Neuronal stem cell (in vitro differentiated cells): ENCODE measurements at regions not wholly inside any gene's neighbourhood (a gene's known extent, or its start where the extent isn't known, plus 50 kb on each side); places are given as distances from the start of the nearest gene placed in this dataset.

Source experiments
- DNase-seq: peaks from one replicate; pipeline ENCODE4 v3.0.0-alpha.2; 2013; ENCODE audit warnings: low spot score
- H2AFZ ChIP-seq: one replicate; pipeline ENCODE4 v1.6.1; 2013; ENCODE audit warnings: mild to moderate bottlenecking, low read length, inconsistent platforms
- H2AK5ac ChIP-seq: 2 replicates; pipeline ENCODE4 v1.6.1; 2013; ENCODE audit warnings: low read depth, mild to moderate bottlenecking, inconsistent platforms, low read length, moderate library complexity, mixed read lengths
- H2BK120ac ChIP-seq: 2 replicates; pipeline ENCODE4 v1.6.1; 2013; ENCODE audit warnings: low read depth, mild to moderate bottlenecking, inconsistent platforms, low read length, moderate library complexity, mixed read lengths
- H2BK12ac ChIP-seq: one replicate; pipeline ENCODE4 v1.6.1; 2013; ENCODE audit warnings: low read length, inconsistent platforms
- H2BK15ac ChIP-seq: 2 replicates; pipeline ENCODE4 v1.6.1; 2013; ENCODE audit warnings: mild to moderate bottlenecking, low read length, inconsistent platforms, mixed read lengths
- H2BK5ac ChIP-seq: one replicate; pipeline ENCODE4 v1.6.1; 2013; ENCODE audit warnings: inconsistent platforms, mild to moderate bottlenecking, low read length, moderate library complexity
- H3K14ac ChIP-seq: one replicate; pipeline ENCODE4 v1.6.1; 2013; ENCODE audit warnings: low read length, inconsistent platforms
- H3K18ac ChIP-seq: 2 replicates; pipeline ENCODE4 v1.6.1; 2013; ENCODE audit warnings: low read length, inconsistent platforms
- H3K23ac ChIP-seq: 2 replicates; pipeline ENCODE4 v1.6.1; 2013; ENCODE audit warnings: low read depth, mild to moderate bottlenecking, mixed read lengths, low read length, inconsistent platforms; ENCODE audit not compliant: poor library complexity
- H3K27ac ChIP-seq: replicated peaks from 3 replicates; pipeline ENCODE4 v1.5.1; 2013; ENCODE audit warnings: low read length, inconsistent platforms
- H3K27me3 ChIP-seq, 3 experiments: 2 replicates each; pipeline ENCODE4 v1.6.1; 2013; ENCODE audit warnings: low read length in 3 of 3, mild to moderate bottlenecking in 2 of 3, inconsistent platforms in 1 of 3, low read depth in 1 of 3, mixed read lengths in 1 of 3, moderate library complexity in 1 of 3; ENCODE audit not compliant: control insufficient read depth in 3 of 3, insufficient read depth in 3 of 3
- H3K36me3 ChIP-seq, 2 donors: replicated peaks in 1 of 2; 2 replicates each; pipeline ENCODE4 v1.6.1; 2013; ENCODE audit warnings: low read length in 2 of 2; ENCODE audit not compliant: control insufficient read depth in 2 of 2, insufficient read depth in 2 of 2
- H3K4ac ChIP-seq: 2 replicates; pipeline ENCODE4 v1.6.1; 2013; ENCODE audit warnings: inconsistent platforms, mild to moderate bottlenecking, low read length, moderate library complexity
- H3K4me1 ChIP-seq, 2 donors: 1 replicate in 1 of 2; 2 replicates in 1 of 2; pipeline ENCODE4 v1.6.1; 2013; ENCODE audit warnings: low read length in 2 of 2, low read depth in 1 of 2; ENCODE audit not compliant: control insufficient read depth in 2 of 2, insufficient read depth in 1 of 2
- H3K4me2 ChIP-seq: one replicate; pipeline ENCODE4 v1.6.1; 2013; ENCODE audit warnings: mild to moderate bottlenecking, low read length, inconsistent platforms; ENCODE audit not compliant: insufficient read depth, poor library complexity, severe bottlenecking
- H3K4me3 ChIP-seq, 2 donors: 2 replicates each; pipeline ENCODE4 v1.5.1; 2013; ENCODE audit warnings: low read length in 2 of 2, mild to moderate bottlenecking in 2 of 2, inconsistent platforms in 1 of 2, moderate library complexity in 1 of 2
- H3K79me1 ChIP-seq: one replicate; pipeline ENCODE4 v1.6.1; 2013; ENCODE audit warnings: low read depth, mild to moderate bottlenecking, inconsistent platforms, low read length, moderate library complexity
- H3K9ac ChIP-seq: one replicate; pipeline ENCODE4 v1.6.1; 2013; ENCODE audit warnings: mild to moderate bottlenecking, low read depth, low read length, inconsistent platforms; ENCODE audit not compliant: poor library complexity
- H3K9me3 ChIP-seq, 2 donors: replicated peaks in 1 of 2; 2 replicates each; pipeline versions ENCODE3 to v1.6.1; 2013; ENCODE audit warnings: low read length in 2 of 2, mild to moderate bottlenecking in 2 of 2, inconsistent platforms in 1 of 2, low read depth in 1 of 2, mixed read lengths in 1 of 2, moderate library complexity in 1 of 2; ENCODE audit not compliant: control insufficient read depth in 2 of 2, insufficient read depth in 1 of 2
- H4K8ac ChIP-seq: one replicate; pipeline ENCODE4 v1.6.1; 2013; ENCODE audit warnings: low read depth, mild to moderate bottlenecking, inconsistent platforms, low read length, moderate library complexity
- H4K91ac ChIP-seq: one replicate; pipeline ENCODE4 v1.6.1; 2013; ENCODE audit warnings: low read length, low read depth, mild to moderate bottlenecking, inconsistent platforms; ENCODE audit not compliant: poor library complexity
- WGBS, 2 donors: extraction: QIAGEN DNeasy Blood & Tissue Kit; methylation state at CpG; one replicate each; pipeline ENCODE4 v1.1.7; 2013; ENCODE audit warnings: missing lambda C conversion rate in 2 of 2, mixed read lengths in 1 of 2; ENCODE audit not compliant: insufficient read length in 2 of 2, insufficient replicate concordance in 1 of 2; ENCODE audit errors: extremely low coverage in 2 of 2; 5-methylcytosine and 5-hydroxymethylcytosine counted together

DNA sequence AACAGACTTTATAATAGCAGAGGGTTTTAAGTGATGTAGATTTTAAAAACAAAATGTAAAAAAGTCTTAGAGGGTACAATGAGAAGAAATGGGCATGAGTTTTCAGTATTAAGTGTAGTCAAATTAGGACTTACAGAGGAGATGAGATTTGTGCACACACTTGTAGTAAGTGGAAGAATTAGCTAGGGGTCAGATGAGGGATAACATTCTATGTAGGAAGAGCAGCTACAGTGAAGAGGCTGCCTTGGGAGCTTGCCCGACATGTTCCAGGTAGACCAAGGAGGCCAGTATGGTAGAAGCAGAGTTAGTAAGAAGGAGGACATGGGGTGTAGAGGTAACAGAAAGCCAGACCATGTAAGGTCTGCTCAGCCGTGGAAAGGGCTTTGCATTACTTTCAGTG lies 189.2 kb upstream of the DSEL start:
- no peak overlapping the region for H2BK5ac ChIP-seq
- no peaks in the 10 kb centered on the region for H3K79me1 ChIP-seq
- H3K18ac ChIP-seq: peak overlapping the region; percentile 53
- no peak for DNase-seq
- WGBS, 2 donors: no CpG with 5 or more reads among the region's 2 CpGs
- no peak overlapping the region for H3K27ac ChIP-seq
- H2AK5ac ChIP-seq: no peak overlapping the region
- H3K14ac ChIP-seq: no peak overlapping the region
- H3K9me3 ChIP-seq: no peaks in the 10 kb centered on the region
- no peak overlapping the region for H4K8ac ChIP-seq
- no peak overlapping the region for H2BK15ac ChIP-seq
- H3K36me3 ChIP-seq: no peaks in the 10 kb centered on the region
- no peaks in the 10 kb centered on the region for H3K27me3 ChIP-seq
- H4K91ac ChIP-seq: no peak overlapping the region
- peak overlapping the region; percentile 55 for H2AFZ ChIP-seq
- no peak overlapping the region for H3K23ac ChIP-seq
- H3K4ac ChIP-seq: no peak overlapping the region
- H3K4me1 ChIP-seq: peaks cover 2% of the 10 kb centered on the region in 2 donors
- no peak overlapping the region for H2BK12ac ChIP-seq
- no peak overlapping the region for H3K9ac ChIP-seq
- H3K4me2 ChIP-seq: no peak overlapping the region
- H2BK120ac ChIP-seq: no peak overlapping the region
- no peak overlapping the region for H3K4me3 ChIP-seq

- no peak overlapping the region for H2BK12ac ChIP-seq
- H2AK5ac ChIP-seq: no peak overlapping the region
- H3K9ac ChIP-seq: no peak overlapping the region
- no peaks in the 10 kb centered on the region for H3K36me3 ChIP-seq
- no peak overlapping the region for H2BK5ac ChIP-seq
- no peak overlapping the region for H3K4ac ChIP-seq
- no peak overlapping the region for H3K23ac ChIP-seq
- WGBS, 2 donors: no CpG with 5 or more reads among the region's 1 CpG
- no peak overlapping the region for H2BK120ac ChIP-seq
- H3K27me3 ChIP-seq: no peaks in the 10 kb centered on the region
- peaks cover 0 to 2% of the 10 kb centered on the region in 2 donors for H3K4me1 ChIP-seq
- no peak overlapping the region for H2BK15ac ChIP-seq
- H3K27ac ChIP-seq: no peak overlapping the region
- H3K9me3 ChIP-seq: no peaks in the 10 kb centered on the region
- no peak for DNase-seq
- H3K4me2 ChIP-seq: no peak overlapping the region
- H4K8ac ChIP-seq: no peak overlapping the region
- H3K14ac ChIP-seq: no peak overlapping the region
- no peaks in the 10 kb centered on the region for H3K79me1 ChIP-seq
- no peak overlapping the region for H3K18ac ChIP-seq
- H2AFZ ChIP-seq: no peak overlapping the region
- no peak overlapping the region for H3K4me3 ChIP-seq
- no peak overlapping the region for H4K91ac ChIP-seq
These were observed 179.2 kb upstream of the DSEL start for GRCh38 chr18:67695684-67696083.

- H3K79me1 ChIP-seq: no peaks in the 10 kb centered on the region
- H3K4me2 ChIP-seq: no peak overlapping the region
- DNase-seq: no peak
- no CpG with 5 or more reads among the region's 2 CpGs for WGBS, 2 donors
- no peak overlapping the region for H2AK5ac ChIP-seq
- no peak overlapping the region for H2BK15ac ChIP-seq
- H4K91ac ChIP-seq: no peak overlapping the region
- no peak overlapping the region for H3K4ac ChIP-seq
- H2AFZ ChIP-seq: no peak overlapping the region
- no peak overlapping the region for H2BK5ac ChIP-seq
- H3K27ac ChIP-seq: no peak overlapping the region
- peaks cover 0 to 2% of the 10 kb centered on the region in 2 donors for H3K4me1 ChIP-seq
- H3K27me3 ChIP-seq: no peaks in the 10 kb centered on the region
- H3K9ac ChIP-seq: no peak overlapping the region
- no peaks in the 10 kb centered on the region for H3K9me3 ChIP-seq
- H3K36me3 ChIP-seq: no peaks in the 10 kb centered on the region
- H2BK120ac ChIP-seq: no peak overlapping the region
- no peak overlapping the region for H3K14ac ChIP-seq
- H3K18ac ChIP-seq: no peak overlapping the region
- H3K4me3 ChIP-seq: no peak overlapping the region
- no peak overlapping the region for H4K8ac ChIP-seq
- H3K23ac ChIP-seq: no peak overlapping the region
- H2BK12ac ChIP-seq: no peak overlapping the region
These were observed 178.3 kb upstream of the DSEL start for GRCh38 chr18:67694787-67695186.

- H2BK12ac ChIP-seq: no peak overlapping the region
- no peak overlapping the region for H4K91ac ChIP-seq
- no peak overlapping the region for H2AK5ac ChIP-seq
- H2BK5ac ChIP-seq: no peak overlapping the region
- H3K9me3 ChIP-seq: no peaks in the 10 kb centered on the region
- H2BK120ac ChIP-seq: no peak overlapping the region
- no peaks in the 10 kb centered on the region for H3K27me3 ChIP-seq
- no peak overlapping the region for H3K4ac ChIP-seq
- no peak overlapping the region for H3K27ac ChIP-seq
- H2BK15ac ChIP-seq: no peak overlapping the region
- H3K79me1 ChIP-seq: no peaks in the 10 kb centered on the region
- H3K36me3 ChIP-seq: no peaks in the 10 kb centered on the region
- H3K14ac ChIP-seq: no peak overlapping the region
- no peak for DNase-seq
- H3K4me3 ChIP-seq: no peak overlapping the region
- peaks cover 0 to 2% of the 10 kb centered on the region in 2 donors for H3K4me1 ChIP-seq
- H4K8ac ChIP-seq: no peak overlapping the region
- no peak overlapping the region for H3K9ac ChIP-seq
- no peak overlapping the region for H3K4me2 ChIP-seq
- H3K23ac ChIP-seq: no peak overlapping the region
- no peak overlapping the region for H2AFZ ChIP-seq
- no peak overlapping the region for H3K18ac ChIP-seq
- WGBS, 2 donors: no CpG with 5 or more reads among the region's 4 CpGs
These were observed 176.3 kb upstream of the DSEL start for GRCh38 chr18:67692811-67693210.
